ENCODE measurements at regions not wholly inside any gene's neighbourhood (a gene's known extent, or its start where the extent isn't known, plus 50 kb on each side); places are given as distances from the start of the nearest gene placed in this dataset.
A peak's percentile ranks its signal among the peaks of the same experiment; 100 is the strongest.

DNA sequence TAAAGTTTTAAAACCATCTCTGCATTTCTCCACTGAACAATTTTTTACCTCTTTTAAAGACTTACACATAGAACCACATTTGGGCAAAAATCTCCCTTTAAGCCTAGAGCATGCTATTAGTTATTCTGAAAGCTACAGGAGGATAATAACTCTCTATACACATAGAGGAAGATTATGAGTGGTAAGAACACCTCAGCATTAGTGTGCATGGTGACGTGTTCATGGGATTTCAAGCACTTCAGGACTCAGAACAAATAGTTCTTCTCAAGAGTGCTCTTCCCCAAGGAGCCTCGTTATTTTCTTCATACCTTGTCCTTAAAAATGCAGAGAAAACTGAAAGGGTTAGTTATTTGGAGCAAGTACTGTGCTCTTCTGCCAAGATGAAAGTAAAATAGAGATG is 256.9 kb upstream of the TUSC1 start:
- no peak for TF ChIP-seq RAD21 (IDR thresholded peaks at IDR 0.05; ENCODE audit: low read depth)
- TF ChIP-seq TCF12 (IDR thresholded peaks at IDR 0.05; ENCODE audit: low read depth), result no peak
- TF ChIP-seq CEBPB (IDR thresholded peaks at IDR 0.05), result no peak

DNA sequence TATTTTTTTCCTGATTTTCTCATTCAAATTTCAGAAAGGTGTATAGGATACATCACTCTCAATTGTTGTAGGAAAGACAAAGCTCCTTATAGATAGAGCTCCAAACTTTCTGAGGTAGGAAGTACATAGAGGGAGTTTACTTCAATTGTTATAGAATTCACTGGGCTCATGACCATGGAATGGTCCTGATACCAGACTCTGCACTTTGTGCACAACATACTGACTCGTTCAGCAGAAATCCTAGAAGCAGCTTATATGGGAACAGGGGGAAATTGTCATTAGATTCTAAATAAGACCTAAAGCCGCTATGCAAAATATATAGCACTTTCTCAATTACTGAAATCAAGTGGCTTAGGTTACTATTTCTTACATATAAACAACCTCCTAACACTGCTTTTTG is 240.5 kb upstream of the TUSC1 start:
- TF ChIP-seq, protein P1, sequence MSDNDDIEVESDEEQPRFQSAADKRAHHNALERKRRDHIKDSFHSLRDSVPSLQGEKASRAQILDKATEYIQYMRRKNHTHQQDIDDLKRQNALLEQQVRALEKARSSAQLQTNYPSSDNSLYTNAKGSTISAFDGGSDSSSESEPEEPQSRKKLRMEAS (IDR thresholded peaks at IDR 0.05), result no peak
- TF ChIP-seq CREB1 (IDR thresholded peaks at IDR 0.05; ENCODE audit: low read depth) (no peak), TEAD4 (IDR thresholded peaks at IDR 0.05) (no peak), EP300 (IDR thresholded peaks at IDR 0.05; ENCODE audit: borderline replicate concordance) (no peak), CEBPB (IDR thresholded peaks at IDR 0.05) (no peak), ZBTB7A (IDR thresholded peaks at IDR 0.05; ENCODE audit: low read depth) (no peak), NFIC (IDR thresholded peaks at IDR 0.05) (no peak), TAF1 (IDR thresholded peaks at IDR 0.05; ENCODE audit: low read depth) (no peak)
- TF ChIP-seq, protein P2, sequence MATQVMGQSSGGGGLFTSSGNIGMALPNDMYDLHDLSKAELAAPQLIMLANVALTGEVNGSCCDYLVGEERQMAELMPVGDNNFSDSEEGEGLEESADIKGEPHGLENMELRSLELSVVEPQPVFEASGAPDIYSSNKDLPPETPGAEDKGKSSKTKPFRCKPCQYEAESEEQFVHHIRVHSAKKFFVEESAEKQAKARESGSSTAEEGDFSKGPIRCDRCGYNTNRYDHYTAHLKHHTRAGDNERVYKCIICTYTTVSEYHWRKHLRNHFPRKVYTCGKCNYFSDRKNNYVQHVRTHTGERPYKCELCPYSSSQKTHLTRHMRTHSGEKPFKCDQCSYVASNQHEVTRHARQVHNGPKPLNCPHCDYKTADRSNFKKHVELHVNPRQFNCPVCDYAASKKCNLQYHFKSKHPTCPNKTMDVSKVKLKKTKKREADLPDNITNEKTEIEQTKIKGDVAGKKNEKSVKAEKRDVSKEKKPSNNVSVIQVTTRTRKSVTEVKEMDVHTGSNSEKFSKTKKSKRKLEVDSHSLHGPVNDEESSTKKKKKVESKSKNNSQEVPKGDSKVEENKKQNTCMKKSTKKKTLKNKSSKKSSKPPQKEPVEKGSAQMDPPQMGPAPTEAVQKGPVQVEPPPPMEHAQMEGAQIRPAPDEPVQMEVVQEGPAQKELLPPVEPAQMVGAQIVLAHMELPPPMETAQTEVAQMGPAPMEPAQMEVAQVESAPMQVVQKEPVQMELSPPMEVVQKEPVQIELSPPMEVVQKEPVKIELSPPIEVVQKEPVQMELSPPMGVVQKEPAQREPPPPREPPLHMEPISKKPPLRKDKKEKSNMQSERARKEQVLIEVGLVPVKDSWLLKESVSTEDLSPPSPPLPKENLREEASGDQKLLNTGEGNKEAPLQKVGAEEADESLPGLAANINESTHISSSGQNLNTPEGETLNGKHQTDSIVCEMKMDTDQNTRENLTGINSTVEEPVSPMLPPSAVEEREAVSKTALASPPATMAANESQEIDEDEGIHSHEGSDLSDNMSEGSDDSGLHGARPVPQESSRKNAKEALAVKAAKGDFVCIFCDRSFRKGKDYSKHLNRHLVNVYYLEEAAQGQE (IDR thresholded peaks at IDR 0.05; ENCODE audit: low read depth), result no peak
- TF ChIP-seq, protein P3, sequence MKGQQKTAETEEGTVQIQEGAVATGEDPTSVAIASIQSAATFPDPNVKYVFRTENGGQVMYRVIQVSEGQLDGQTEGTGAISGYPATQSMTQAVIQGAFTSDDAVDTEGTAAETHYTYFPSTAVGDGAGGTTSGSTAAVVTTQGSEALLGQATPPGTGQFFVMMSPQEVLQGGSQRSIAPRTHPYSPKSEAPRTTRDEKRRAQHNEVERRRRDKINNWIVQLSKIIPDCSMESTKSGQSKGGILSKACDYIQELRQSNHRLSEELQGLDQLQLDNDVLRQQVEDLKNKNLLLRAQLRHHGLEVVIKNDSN (IDR thresholded peaks at IDR 0.05), result no peak

DNA sequence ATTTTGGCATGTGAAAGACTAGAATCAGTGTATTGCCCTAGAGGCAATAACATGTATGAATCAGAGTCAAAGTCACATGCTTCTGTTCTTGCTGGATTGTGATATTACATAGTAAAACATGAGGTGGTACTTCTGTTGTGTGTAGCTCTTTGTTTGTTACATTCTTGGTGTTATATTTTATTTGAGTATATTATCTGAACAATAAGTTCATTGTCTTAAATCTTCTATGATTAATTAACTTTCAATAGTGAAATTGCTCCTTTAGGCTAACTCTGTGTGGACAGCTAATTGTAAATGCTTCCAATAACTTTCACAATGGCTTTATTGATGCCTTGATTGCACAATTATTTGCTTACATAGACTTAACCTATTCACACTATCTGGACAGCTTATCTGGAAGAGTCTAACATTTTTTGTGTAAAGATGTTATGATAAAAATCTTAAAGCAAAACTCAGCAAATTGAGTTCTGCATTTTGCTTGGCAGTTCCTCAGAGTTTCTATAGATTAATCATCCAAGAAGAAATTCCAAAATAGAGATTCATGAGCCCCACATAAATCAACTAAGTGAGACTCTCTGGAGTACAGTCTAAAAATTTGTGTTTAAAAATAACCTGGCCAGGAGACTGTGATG is 239.6 kb upstream of the TUSC1 start:
- no peak for TF ChIP-seq ZBTB7A (IDR thresholded peaks at IDR 0.05; ENCODE audit: low read depth)
- 0 out of 2 replicates have a peak, but pooled peaks have one; percentile 32 for TF ChIP-seq CEBPB (IDR thresholded peaks at IDR 0.05)

DNA sequence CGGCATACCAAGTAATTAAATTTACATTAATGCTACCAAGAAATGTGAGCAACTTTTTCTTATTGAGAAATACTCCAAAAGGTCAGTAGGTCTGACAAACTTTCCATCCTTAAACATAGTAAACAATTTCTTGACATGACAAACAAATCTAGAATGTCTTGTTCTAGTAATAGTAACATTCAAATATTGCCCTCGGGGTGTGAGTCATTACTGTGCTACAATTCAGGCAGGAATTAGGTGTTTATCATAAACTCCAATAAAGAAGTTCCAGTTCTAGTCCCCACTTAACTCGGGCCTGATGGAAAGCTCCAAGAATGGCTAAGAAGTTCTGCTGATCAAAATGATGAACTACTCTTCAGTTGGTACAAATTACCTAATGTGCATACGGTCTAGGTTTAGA is 235.6 kb upstream of the TUSC1 start:
- TF ChIP-seq CEBPB (IDR thresholded peaks at IDR 0.05) (no peak), YY1 (IDR thresholded peaks at IDR 0.05; ENCODE audit: low read depth) (no peak), FOXM1 (IDR thresholded peaks at IDR 0.05; ENCODE audit: borderline replicate concordance, low read depth) (no peak), EGR1 (IDR thresholded peaks at IDR 0.05) (no peak)
- TF ChIP-seq, protein P3 (IDR thresholded peaks at IDR 0.05), result no peak

DNA sequence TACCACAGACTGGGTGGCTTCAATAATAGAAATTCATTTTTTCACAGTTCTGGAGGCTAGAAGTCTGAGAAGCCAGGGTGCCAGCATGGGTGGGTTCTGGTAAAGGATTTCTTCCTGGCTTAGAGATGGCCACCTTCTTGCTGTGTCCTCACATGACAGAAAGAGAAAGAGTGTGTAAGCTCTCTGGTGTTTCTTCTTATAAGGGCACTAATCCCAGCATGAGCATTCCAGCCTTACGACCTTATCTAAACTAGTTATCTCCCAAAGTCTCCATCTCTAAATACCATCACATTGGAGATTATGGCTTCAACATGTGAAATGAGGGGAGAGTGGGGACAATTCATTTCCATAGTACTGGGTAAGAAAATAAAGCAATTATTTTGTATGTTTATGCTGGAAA is 226.5 kb upstream of the TUSC1 start:
- no peak for TF ChIP-seq EGR1 (IDR thresholded peaks at IDR 0.05)
- no peak for TF ChIP-seq EP300 (IDR thresholded peaks at IDR 0.05; ENCODE audit: borderline replicate concordance)
- TF ChIP-seq, protein P1 (IDR thresholded peaks at IDR 0.05), result no peak
- no peak for TF ChIP-seq NFIC (IDR thresholded peaks at IDR 0.05)
- no peak for TF ChIP-seq ZBTB7A (IDR thresholded peaks at IDR 0.05; ENCODE audit: low read depth)
- no peak for TF ChIP-seq TCF12 (IDR thresholded peaks at IDR 0.05; ENCODE audit: low read depth)
- no peak for TF ChIP-seq TAF1 (IDR thresholded peaks at IDR 0.05; ENCODE audit: low read depth)

DNA sequence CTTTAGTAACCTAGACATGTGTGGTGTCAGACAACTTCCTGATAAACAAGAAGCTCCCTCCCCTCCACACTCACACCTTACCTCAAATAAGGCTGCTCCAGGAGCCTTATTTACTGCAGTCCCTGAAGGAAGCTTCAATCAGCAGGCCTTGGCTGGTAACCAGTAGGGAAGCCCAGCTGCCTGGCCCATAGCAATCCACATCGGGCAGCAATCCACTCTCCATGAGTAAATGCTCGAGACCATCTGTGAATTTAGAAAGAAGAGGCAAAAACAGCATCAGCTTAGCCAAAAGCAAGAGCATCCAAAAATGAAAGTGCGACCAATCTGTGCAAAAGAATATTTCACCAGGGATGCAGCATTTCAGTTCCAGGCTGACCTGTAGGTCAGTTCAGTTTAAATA is 213.3 kb upstream of the TUSC1 start:
- TF ChIP-seq CREB1 (IDR thresholded peaks at IDR 0.05; ENCODE audit: low read depth) (no peak), ZBTB7A (IDR thresholded peaks at IDR 0.05; ENCODE audit: low read depth) (no peak), TEAD4 (IDR thresholded peaks at IDR 0.05) (no peak), TCF12 (IDR thresholded peaks at IDR 0.05; ENCODE audit: low read depth) (no peak), EGR1 (IDR thresholded peaks at IDR 0.05) (no peak), RAD21 (IDR thresholded peaks at IDR 0.05; ENCODE audit: low read depth) (no peak), TAF1 (IDR thresholded peaks at IDR 0.05; ENCODE audit: low read depth) (no peak), FOXM1 (IDR thresholded peaks at IDR 0.05; ENCODE audit: borderline replicate concordance, low read depth) (no peak), NFIC (IDR thresholded peaks at IDR 0.05) (no peak), CEBPB (IDR thresholded peaks at IDR 0.05) (no peak), EP300 (IDR thresholded peaks at IDR 0.05; ENCODE audit: borderline replicate concordance) (no peak), YY1 (IDR thresholded peaks at IDR 0.05; ENCODE audit: low read depth) (no peak)
- TF ChIP-seq, protein P3 (IDR thresholded peaks at IDR 0.05), result no peak
- TF ChIP-seq, protein P2 (IDR thresholded peaks at IDR 0.05; ENCODE audit: low read depth), result no peak
- TF ChIP-seq, protein P1 (IDR thresholded peaks at IDR 0.05), result no peak

Measured in Ishikawa (cell line).